Retina (tissue), 1 donor: ENCODE measurements at regions not wholly inside any gene's neighbourhood (a gene's known extent, or its start where the extent isn't known, plus 50 kb on each side); places are given as distances from the start of the nearest gene placed in this dataset.
"Not testable (repeated sequence)": the region's sequence is repeated elsewhere in the genome, so short reads cannot be mapped to it uniquely, and the experiment has no call there.

Experiments used
- DNase-seq: peaks from one replicate; pipeline ENCODE4 v3.0.0-alpha.2; 2016

- DNase-seq = no peak
Observed at GRCh38 chr5:3186156-3186555, 409.5 kb upstream of the IRX1 start.

- DNase-seq = no peak
Observed at GRCh38 chr5:3185488-3185887, 410.1 kb upstream of the IRX1 start.

GRCh38 chr5:3182133-3182876 is 413.3 kb upstream of the IRX1 start:
- DNase-seq = no peak

GRCh38 chr5:3181671-3182070 is 414.0 kb upstream of the IRX1 start:
- peak; percentile 73 for DNase-seq

GRCh38 chr5:3180636-3181035 is 415.0 kb upstream of the IRX1 start:
- DNase-seq = peak; percentile 40

GRCh38 chr5:3179220-3179619 is 416.4 kb upstream of the IRX1 start:
- no peak for DNase-seq

- no peak for DNase-seq
Observed at GRCh38 chr5:3177338-3177737, 418.3 kb upstream of the IRX1 start.

GRCh38 chr5:3175416-3175815 is 420.2 kb upstream of the IRX1 start:
- DNase-seq = no peak

- DNase-seq = no peak
Observed at GRCh38 chr5:3167473-3167872, 416.0 kb upstream of the IRX2 start.

GRCh38 chr5:3163626-3164025 is 412.1 kb upstream of the IRX2 start:
- no peak for DNase-seq

GRCh38 chr5:3161672-3162071 is 410.2 kb upstream of the IRX2 start:
- no peak for DNase-seq

GRCh38 chr5:3157214-3157613 is 405.7 kb upstream of the IRX2 start:
- no peak for DNase-seq

GRCh38 chr5:3155717-3156116 is 404.2 kb upstream of the IRX2 start:
- no peak for DNase-seq

- no peak for DNase-seq
Observed at GRCh38 chr5:3155046-3155445, 403.6 kb upstream of the IRX2 start.

- no peak for DNase-seq
Observed at GRCh38 chr5:3153906-3154305, 402.4 kb upstream of the IRX2 start.

GRCh38 chr5:3153226-3153858 is 401.9 kb upstream of the IRX2 start:
- DNase-seq = no peak

- no peak for DNase-seq
Observed at GRCh38 chr5:3149899-3150298, 398.4 kb upstream of the IRX2 start.

- not testable (repeated sequence) for DNase-seq
Observed at GRCh38 chr5:3147405-3147804, 395.9 kb upstream of the IRX2 start.

- DNase-seq = no peak
Observed at GRCh38 chr5:3145641-3146040, 394.2 kb upstream of the IRX2 start.

GRCh38 chr5:3143382-3143781 is 391.9 kb upstream of the IRX2 start:
- no peak for DNase-seq

GRCh38 chr5:3142261-3143027 is 391.0 kb upstream of the IRX2 start:
- no peak for DNase-seq

GRCh38 chr5:3140117-3140516 is 388.6 kb upstream of the IRX2 start:
- DNase-seq = no peak

GRCh38 chr5:3139499-3139931 is 388.0 kb upstream of the IRX2 start:
- DNase-seq = no peak

GRCh38 chr5:3131161-3131560 is 379.7 kb upstream of the IRX2 start:
- DNase-seq = no peak
